Kidney glomerular epithelial cell (primary cell): ENCODE measurements at regions not wholly inside any gene's neighbourhood (a gene's known extent, or its start where the extent isn't known, plus 50 kb on each side); places are given as distances from the start of the nearest gene placed in this dataset.

Experiments
- DNase-seq: peaks from one replicate; lab custom pipeline; 2025; lab: John Stamatoyannopoulos, UW

DNA sequence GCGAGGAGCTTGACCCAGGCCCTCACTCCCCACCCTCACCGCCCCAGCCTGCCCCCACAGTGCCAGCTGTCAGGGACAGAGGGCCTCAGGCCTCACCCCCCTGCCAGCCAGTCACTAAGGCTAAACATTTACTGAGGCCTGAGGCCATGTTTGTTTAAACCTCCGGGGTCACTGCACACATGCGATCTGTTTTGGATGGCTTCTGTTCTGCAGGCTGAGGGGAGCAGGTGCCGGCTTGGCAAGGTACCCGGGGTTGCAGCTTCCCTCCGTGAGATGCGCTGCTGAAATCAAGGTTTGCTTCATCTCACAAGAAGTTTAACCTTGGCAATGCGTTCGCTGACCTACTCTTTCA lies 103.3 kb upstream of the BOD1 start:
- no peak for DNase-seq

DNA sequence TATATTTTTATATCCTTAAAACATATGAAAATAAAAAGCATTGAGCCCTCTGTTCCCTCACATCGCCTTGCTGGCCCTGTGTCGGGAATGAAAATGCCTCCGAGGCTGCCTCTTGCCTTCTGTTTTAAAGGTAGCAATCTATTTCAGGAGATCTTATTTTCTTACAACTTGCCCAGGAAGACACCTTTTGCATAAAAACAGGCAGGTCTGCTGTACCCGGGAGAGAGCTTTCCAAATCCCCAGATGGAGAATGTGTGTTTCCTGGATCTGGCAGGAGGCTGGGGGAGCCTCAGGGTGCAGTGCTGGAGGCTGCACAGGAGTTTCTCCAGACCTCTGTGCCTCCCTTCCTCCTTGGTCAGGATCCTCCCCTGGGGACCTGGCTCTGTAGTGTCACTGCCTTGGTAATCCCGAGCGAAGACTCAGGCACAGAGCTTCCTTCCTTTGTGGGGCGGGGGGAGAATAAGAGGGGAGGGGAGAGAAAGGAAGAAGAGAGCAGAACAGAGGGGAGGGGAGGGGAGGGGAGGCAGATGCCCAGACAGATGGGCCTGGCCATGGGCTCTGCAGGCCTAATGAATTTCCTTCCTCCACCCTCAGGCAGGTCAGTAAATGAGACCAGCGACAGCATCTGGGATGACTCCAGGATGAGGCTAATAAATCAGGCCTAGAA lies 104.0 kb upstream of the BOD1 start:
- DNase-seq: no peak

DNA sequence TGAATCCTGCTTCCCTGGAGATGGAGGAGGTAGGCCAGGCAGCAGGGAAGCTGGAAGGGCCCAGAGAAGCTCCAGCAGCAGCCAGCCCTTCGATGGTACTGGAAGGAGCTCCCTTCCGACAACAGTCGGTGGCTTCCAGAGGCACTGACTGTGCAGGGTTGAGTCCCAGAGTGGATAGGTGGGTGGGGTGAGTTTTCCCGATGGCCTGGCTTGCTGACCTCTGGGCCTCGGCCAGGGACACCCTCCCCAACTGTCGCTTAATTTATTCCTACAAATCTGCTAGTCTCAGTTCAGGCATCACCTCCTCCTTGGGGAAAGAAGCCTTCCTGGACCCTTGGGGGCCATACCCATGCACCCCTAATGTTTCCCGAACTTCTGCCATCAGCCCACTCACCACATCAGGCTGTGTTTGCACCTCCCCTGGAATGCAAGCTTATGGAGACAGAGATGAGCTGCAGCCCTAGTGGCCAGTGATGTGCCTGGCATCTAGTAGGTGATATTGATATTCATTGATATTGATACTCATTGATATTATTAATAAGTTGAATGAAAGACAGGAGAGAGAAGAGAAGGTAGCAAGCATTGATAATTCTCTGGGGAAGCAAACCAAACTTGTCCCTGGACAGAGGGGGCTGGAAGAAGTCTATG lies 104.6 kb upstream of the BOD1 start:
- DNase-seq: no peak

DNA sequence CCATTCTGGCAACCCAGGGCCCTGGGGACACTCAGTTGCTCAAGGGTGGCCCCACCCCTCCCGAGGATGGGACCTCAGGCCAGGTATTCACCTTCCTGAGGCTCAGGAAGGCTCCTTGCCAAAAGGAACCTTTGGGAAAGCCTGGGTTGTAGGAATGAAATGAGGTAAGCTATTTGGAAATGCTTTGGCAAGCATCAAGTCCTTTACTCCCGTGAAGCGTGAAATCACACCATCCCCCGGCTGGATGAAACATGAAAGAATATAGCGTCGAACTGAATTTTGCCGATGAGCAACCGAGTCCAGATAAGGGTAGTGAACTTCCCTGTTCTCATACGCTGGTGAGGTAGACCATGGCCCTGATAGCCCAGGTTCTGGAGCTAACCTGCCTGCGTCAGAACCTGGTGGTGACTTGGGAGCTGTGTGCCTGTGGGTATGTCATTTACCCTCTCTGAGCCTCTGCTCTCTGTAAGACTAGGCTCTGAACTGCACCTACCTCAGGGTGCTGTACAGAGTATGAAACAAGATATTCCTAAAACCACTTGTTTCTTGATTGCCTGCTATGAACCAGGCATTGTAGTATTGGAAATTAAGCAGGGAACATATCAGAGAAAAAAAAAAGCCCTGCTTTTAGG lies 105.3 kb upstream of the BOD1 start:
- peak; percentile 55 for DNase-seq

DNA sequence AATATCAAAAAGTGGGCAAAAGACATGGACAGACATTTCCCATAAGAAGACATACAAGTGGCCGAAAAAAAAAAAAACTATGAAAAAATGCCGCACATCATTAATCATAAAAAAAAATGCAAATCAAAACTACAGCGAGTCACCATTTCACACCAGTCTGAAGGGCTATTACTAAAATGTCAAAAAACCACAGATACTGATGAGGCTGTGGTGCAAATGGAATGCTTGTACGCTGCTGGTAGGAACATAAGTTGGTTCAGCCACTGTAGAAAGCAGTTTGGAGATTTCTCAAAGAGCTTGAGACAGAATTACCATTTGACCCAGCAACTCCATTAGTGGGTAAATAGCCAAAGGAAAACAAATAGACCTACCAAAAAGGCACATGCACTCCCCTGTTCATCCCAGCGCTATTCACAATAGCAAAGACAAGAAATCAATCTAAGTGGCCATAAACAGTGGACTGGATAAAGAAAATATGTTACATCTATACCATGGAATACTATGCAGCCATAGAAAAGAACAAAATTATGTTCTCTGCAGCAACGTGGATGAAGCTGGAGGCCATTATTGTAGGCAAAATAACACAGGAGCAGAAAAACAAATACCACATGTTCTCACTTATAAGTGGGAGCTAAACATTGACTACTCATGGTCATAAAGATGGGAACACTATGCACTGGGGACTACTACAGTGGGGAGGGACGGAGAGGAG lies 110.6 kb upstream of the BOD1 start:
- no peak for DNase-seq

DNA sequence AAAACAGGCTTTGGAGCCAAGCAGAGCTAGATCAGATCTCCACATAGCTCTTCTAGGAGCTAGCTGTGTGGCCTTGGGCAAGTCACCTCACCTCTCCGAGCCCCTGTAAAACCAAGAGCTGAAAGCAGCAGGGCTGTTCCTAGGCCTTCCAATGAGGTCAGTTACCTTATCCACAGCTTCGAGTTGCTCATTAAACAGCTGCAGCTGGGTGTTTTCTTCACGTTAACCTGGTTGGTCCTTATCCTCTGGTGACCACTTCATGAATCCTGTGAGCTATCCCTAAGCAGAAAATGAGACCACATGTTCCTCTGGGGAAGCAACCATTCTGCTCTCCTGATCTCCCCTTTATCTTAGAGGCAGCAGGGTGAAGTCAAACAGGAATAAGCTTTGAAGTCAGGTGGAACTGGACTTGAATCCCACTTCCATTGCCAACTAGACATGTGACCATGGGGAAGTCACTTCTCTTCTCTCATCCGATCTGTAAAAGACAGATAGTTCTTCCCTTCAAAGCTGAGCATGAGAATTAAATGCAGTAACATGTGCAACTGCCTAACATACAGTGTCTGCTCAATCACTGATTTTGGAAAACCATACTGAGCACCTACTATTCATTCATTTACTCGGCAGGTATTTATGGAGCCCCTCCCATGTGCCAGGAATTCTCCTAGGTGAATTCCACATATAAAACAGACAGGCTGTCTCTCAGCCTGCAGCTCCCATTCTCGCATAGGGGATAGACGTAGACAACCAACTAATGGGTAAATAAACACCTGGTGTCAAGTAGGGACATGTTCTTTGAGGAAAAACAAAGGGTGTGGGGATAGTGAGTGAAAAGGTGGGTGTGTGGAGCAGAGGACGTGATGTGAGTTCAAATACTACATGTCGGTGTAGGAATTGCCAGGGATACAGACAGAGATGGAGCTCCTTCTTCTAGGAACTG lies 111.7 kb upstream of the BOD1 start:
- DNase-seq: no peak

DNA sequence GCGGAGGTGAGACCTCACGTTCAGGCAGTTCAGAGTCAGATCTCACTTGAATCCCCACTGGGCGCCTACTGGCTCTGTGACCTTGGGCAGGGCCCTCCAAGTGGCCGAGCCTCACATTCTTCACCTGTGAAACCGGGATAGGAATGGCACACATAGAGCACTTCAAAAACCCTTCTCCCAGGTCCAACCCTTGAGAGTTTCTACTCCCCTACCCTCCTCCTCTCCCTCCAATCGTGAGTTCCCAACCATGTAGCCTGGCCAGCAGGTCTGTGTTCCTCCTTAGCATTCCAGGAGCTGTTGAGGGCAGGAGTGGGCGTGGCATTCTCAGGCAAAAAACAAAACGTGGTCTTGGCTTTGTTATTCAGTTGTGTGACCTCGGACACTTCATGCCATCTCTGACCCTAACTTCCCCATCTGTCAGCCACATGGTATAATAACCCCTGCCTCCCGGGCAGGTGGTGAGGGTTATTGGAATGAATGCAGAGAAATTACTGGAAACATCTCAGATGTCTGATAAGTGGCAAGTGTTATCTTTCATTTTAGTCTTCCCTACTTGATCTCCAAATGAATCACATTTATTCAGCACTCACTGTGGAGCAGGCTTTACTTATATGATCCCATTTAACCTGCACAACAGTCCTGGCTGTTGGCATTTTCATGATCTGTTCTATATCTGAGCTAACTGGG lies 112.8 kb upstream of the BOD1 start:
- no peak for DNase-seq

DNA sequence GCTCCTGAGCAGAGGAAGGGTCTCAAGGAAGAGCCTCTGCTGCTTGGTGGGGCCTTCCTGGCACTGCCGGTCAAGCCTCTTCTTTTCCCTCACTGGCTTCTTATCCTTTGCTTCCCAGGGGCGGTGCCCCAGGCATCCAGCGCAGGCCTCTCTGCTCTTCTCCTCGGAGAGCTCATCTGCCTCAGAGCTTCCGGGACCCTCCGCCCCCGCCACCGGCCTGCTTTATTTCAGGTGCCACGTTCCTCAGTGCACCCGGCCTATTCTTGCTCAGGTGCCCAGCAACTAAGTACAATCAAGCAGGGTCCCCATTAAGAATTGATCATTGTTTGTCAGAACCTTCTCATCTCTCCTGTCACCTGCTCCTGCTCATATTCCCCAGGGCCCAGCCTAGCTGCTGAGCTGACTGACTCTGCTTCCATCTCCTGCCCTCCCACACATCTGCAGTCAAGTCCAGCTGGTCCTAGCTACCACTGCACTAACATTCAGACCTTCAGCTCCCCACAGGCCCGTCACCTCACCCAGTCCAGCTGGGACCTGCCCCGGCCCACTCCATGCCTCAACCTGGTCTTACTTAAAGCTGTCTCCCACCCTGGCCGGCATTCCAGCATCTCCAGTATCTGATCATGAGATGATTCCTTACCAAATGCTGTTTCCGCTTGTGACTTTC lies 114.3 kb upstream of the BOD1 start:
- DNase-seq: no peak

DNA sequence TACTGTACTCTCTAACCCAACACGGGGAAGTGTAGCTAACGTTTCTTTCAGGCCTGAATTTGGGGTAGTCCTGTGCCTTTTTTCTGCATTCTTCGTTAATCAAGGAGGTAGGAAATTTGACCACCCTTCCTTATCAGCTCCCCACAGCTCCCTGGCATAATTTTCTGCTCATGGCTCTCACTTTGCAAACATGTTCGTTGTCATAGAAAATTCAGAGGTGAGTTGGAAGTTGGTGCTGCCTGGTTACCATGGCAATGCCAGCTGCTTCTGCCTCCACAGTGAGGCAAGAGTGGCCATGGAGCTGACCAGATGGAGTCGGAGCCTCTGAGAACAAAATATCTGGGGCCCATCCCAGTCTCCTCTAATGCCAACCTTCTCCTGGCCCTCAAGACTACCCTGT lies 116.6 kb upstream of the BOD1 start:
- DNase-seq: no peak

DNA sequence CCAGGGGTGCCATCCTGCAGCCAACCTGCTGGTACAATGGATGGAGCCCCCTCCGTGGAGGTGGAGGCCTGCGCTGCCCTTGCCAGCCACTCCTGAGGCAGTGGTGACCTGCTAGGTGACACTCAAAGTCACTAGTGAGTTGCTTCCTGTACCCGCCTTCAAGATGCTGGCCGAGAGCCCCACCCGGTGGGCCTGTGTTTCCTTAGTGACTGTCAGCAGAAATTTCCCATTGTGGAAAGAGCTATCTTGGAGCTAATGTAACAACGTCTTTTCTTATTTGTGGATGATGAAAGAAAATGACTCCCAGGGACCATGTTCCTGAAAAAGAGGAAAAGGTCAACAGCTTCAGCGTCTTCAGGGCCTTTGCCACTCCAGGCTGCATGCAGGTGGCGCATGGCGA lies 117.0 kb upstream of the BOD1 start:
- no peak for DNase-seq

DNA sequence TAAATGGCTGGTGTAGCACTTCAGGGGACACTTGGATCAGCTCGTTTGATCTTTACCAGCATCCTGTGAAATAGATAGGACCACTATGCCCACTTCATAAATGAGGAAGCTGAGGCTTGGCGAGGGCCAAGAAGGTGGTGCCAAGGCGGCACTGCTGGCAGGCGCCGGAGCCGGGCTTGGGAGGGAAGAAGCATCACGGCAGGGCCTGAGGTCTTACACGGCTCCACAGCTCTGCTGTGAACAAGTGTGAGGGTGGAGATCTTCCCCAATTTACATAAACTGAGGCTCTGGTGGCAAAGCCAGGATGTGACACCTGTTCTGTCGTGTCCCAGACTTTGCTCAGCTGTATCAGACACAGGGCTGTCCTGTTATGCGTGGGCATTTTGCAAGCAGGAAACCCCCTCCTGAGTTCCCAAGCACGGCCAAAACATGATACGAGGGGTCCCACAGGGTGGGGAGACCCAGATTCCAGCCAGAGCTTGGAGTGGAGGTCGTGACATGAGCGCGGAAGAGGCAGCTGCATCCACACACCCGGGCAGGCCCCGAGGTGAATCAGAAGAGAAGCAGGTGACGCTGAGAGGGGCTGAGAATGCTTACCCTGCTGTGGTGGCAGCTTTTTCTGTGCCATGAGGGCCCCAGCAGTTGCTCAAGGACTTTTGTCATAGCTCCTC lies 117.5 kb upstream of the BOD1 start:
- DNase-seq: no peak

DNA sequence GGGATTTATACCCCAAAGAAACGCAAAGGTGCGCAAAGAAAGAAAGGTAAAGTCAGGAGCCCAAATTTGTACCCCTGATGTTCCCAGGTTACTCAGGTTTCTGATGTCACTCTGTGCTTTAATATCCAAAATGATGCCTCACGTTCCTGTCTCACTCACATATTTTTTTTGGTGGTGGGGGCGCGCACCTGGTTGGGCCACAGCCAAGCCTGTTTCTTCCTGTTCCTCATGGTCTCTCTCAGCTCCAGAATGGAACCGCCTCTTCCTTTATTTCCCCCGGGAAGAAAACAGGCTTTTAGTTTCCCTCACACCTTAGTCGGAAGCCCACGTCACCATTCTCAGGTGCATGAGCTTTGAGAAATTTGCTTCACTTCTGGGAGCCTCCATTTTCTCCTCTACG lies 118.3 kb upstream of the BOD1 start:
- DNase-seq: no peak

DNA sequence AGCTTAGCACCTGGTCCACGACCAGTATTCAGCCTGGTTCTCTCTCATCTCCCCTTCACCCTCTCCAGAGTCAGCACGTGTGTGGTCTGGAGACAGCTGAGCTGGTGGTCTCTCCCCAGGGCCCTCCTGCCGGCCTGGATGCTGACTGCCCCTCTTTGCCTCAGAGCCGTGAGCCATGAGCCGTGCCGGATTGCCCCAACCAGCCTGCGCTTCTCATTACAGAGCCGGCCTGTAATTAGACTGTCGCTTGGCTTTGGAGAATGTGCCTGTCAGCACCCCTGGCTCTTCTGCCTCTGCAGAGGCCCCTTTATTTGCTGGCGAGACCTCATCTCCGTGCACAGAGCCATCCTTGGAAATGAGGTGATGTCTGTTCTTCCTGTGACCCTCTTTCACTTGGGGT lies 118.7 kb upstream of the BOD1 start:
- no peak for DNase-seq

DNA sequence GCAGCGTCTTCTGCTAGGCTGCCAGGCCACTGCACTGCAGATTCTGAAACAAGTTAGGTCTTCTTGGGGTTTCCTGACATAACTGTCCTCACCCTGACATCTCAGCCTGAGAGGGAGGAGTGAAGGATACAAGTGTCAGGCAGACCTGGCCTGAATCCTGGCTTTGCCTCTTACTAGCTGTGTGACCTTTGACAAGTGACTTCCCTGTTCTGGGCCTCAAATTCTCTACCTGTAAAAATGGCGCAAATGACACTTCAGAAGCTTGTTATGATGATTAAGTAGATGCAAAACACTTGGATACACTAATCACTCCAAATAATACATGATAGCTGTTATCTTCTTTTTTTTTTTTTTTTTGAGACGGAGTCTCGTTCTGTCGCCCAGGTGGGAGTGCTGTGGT lies 119.2 kb upstream of the BOD1 start:
- no peak for DNase-seq

DNA sequence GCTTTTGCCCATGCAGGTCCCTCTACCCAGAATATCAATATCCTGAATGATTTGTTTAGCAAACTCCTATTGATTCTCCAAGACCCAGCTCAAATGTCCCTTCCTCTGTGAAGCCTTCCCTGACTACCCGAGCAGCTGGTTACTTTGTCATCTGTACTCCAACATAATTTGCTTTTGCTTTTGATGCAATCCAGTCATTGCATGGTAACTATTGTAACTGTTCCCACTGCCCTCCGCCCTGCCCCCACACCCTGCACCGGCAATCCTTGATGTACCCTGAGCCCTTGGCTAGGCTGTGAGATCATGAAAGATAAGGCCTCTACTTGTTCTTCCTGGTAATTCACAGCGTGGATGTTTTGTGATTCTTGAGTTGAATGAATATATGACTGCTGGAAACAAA lies 119.9 kb upstream of the BOD1 start:
- DNase-seq: no peak

DNA sequence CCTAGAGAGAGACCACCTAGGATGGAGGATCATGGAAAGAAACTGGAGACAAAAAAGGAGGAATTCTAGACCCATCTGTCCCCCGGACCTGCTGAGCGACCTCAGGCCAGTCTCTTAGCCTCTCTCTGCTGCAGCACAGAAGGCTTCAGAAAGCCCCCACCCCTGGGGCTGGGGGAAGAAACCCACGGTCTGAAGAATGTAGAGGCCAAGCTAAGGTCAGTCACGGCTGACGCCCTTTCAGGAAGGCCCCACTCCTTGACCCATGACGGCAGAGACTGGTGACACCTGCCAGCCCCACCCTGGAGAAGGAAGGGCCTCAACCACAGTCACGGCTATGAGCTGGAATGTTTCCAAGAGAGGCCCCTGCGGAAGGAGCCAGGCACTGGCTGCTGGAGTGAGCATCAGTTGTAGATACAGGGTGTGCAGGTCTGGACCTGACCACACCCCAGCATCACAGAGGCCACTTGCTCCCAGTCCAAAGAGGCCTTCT lies 120.5 kb upstream of the BOD1 start:
- DNase-seq: no peak

DNA sequence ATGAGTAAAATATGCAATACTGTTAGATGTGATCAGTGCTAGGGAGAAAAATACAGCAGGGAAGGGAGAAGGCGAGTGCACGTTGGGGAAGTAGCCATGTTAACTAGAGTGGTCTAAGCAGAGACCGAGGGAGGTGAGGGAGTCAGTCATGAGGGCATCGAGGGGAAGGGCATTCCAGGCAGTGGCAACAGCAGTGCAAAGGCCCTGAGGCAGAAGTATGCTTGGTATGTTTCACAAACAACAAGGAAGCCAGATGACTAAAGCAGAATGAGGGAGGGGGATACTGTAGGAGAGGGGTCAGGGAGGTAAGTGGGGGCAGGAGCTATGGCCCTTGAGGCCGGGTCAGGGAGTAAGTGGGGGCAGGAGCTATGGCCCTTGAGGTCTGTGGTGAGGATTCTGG lies 123.3 kb upstream of the BOD1 start:
- DNase-seq: no peak

DNA sequence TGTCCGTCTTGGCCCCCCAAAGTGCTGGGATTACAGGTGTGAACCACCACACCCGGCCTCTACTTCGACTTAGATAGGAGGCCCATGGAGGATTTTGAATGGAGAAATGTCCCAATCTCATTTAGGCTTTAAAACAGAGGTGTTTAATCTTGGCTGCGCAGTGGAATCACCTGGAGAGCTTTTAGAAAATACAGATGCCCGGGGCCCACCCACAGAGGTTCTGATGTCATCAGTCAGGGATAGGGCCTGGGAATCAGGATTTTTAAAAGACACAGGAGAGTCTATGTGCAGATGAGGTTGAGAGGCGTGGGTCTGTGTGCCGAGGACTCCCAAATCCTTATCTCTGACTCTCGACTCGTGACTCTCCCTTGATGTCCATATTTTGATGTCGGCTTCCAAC lies 124.0 kb upstream of the BOD1 start:
- no peak for DNase-seq

DNA sequence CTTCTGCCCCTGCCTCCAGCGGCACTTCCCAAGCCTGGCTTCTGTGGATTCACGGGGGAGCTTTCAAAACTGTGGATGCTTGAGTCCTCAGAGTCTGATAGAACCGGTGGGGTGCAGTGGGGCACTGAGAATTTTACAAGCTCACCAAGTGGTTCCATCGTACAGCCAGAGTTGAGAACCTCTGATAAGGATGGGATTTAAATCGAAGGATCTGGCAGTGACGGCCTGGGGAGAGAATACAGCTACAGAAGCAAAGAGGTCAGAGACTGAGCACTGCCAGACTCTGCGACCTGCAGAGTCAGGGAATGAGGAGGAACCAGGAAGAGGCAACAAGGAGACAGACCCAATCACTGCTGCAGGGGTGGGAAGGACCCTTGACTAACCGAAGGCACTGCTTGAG lies 124.6 kb upstream of the BOD1 start:
- no peak for DNase-seq
